ENCODE measurements at regions not wholly inside any gene's neighbourhood (a gene's known extent, or its start where the extent isn't known, plus 50 kb on each side); places are given as distances from the start of the nearest gene placed in this dataset.

GRCh38 chr4:157912212-157912611 is 260.6 kb downstream of the GASK1B start:
- ATAC-seq (replicated peaks) = no peak
- H3K36me3 Mint-ChIP-seq (ENCODE audit: low read depth) = no peaks in the 10 kb centered on the region
- no peak overlapping the region for H3K4me3 Mint-ChIP-seq
- no peaks in the 10 kb centered on the region for H3K4me1 Mint-ChIP-seq
- no peaks in the 10 kb centered on the region for H3K9me3 Mint-ChIP-seq
- no peaks in the 10 kb centered on the region for H3K27me3 Mint-ChIP-seq
- H3K27ac Mint-ChIP-seq = no peak overlapping the region

GRCh38 chr4:157911662-157912061 is 261.2 kb downstream of the GASK1B start:
- no peaks in the 10 kb centered on the region for H3K36me3 Mint-ChIP-seq (ENCODE audit: low read depth)
- no peak overlapping the region for H3K27ac Mint-ChIP-seq
- H3K9me3 Mint-ChIP-seq = no peaks in the 10 kb centered on the region
- H3K4me1 Mint-ChIP-seq = no peaks in the 10 kb centered on the region
- ATAC-seq (replicated peaks) = no peak
- no peak overlapping the region for H3K4me3 Mint-ChIP-seq
- H3K27me3 Mint-ChIP-seq = no peaks in the 10 kb centered on the region

- no peak overlapping the region for H3K4me3 Mint-ChIP-seq
- H3K9me3 Mint-ChIP-seq = no peaks in the 10 kb centered on the region
- no peaks in the 10 kb centered on the region for H3K27me3 Mint-ChIP-seq
- H3K4me1 Mint-ChIP-seq = no peaks in the 10 kb centered on the region
- no peak for ATAC-seq (replicated peaks)
- H3K36me3 Mint-ChIP-seq (ENCODE audit: low read depth) = no peaks in the 10 kb centered on the region
- no peak overlapping the region for H3K27ac Mint-ChIP-seq
Measured at GRCh38 chr4:157908691-157909090, 264.1 kb downstream of the GASK1B start.

GRCh38 chr4:157908031-157908430 is 264.8 kb downstream of the GASK1B start:
- no peaks in the 10 kb centered on the region for H3K4me1 Mint-ChIP-seq
- ATAC-seq (replicated peaks) = no peak
- H3K36me3 Mint-ChIP-seq (ENCODE audit: low read depth) = no peaks in the 10 kb centered on the region
- no peak overlapping the region for H3K27ac Mint-ChIP-seq
- H3K9me3 Mint-ChIP-seq = no peaks in the 10 kb centered on the region
- no peaks in the 10 kb centered on the region for H3K27me3 Mint-ChIP-seq
- no peak overlapping the region for H3K4me3 Mint-ChIP-seq

DNA sequence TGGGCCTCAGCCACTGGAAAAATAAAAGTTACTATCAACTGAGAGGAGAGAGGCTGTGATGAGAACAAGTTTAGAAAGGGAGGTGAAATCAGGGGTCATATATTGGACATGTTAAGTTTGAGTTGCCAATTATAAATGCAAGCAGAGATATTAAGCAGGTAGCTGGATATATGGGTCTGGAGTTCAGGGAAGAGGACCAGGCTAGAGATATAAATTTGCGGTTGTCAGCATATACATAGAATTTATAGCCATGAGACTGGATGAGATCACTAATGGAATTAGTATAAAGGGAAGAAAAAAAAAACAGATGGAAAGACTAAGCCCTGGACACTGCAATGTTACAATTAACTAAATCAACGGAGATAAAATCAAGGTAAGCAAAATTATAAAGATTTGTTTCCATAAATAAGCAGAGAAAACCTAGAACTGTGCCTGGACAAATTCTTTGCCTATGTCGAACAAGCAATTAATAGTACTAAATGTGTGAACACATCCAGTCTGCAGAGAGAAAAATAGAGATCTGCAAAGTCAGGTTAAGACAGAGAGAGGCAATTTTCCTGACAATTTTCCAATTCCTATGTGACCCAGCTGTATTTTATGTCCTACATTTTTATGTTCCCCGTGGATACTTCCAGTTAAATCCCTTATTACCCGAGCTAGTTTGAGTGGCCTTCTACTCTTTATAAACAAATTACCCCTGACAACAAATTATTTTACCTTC is 265.4 kb downstream of the GASK1B start:
- Mint-ChIP-seq H3K27me3 (no peaks in the 10 kb centered on the region), H3K4me3 (no peak overlapping the region), H3K9me3 (no peaks in the 10 kb centered on the region), H3K27ac (no peak overlapping the region), H3K36me3 (ENCODE audit: low read depth) (no peaks in the 10 kb centered on the region), H3K4me1 (no peaks in the 10 kb centered on the region)
- ATAC-seq (replicated peaks) = no peak

GRCh38 chr4:157898836-157899605 is 273.8 kb downstream of the GASK1B start:
- no peak overlapping the region for H3K4me3 Mint-ChIP-seq

GRCh38 chr4:157897855-157898370 is 274.9 kb downstream of the GASK1B start:
- no peak for ATAC-seq (replicated peaks)
- Mint-ChIP-seq H3K36me3 (ENCODE audit: low read depth) (no peaks in the 10 kb centered on the region), H3K9me3 (no peaks in the 10 kb centered on the region), H3K4me1 (no peaks in the 10 kb centered on the region), H3K27ac (no peak overlapping the region), H3K27me3 (no peaks in the 10 kb centered on the region), H3K4me3 (no peak overlapping the region)

More at GRCh38 chr4:157898836-157899605, 273.8 kb downstream of the GASK1B start:
- Mint-ChIP-seq H3K9me3 (no peaks in the 10 kb centered on the region), H3K27me3 (no peaks in the 10 kb centered on the region), H3K4me1 (no peaks in the 10 kb centered on the region), H3K27ac (no peak overlapping the region), H3K36me3 (ENCODE audit: low read depth) (no peaks in the 10 kb centered on the region)
- ATAC-seq (replicated peaks) = no peak

DNA sequence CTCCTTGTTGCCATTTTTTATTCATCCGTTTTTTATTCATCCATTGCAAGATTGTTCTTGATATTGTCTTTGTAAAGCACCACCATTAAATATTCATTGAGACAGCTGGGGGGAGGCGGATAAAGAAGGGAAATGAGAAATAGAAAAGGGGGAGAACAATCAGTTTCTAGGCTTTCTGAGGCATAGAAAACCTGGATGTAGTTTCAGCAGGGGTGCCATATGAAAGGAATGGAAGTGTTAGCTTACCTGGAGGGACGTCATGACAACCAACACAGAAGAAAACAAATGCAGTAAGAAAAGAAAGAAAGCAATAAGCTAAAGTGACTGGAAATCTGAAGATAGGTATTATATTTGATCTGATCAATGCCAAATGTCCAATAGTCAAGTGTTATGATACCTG is 276.1 kb downstream of the GASK1B start:
- no peaks in the 10 kb centered on the region for H3K4me1 Mint-ChIP-seq
- H3K9me3 Mint-ChIP-seq = no peaks in the 10 kb centered on the region
- H3K27me3 Mint-ChIP-seq = no peaks in the 10 kb centered on the region
- no peaks in the 10 kb centered on the region for H3K36me3 Mint-ChIP-seq (ENCODE audit: low read depth)
- no peak overlapping the region for H3K27ac Mint-ChIP-seq
- H3K4me3 Mint-ChIP-seq = no peak overlapping the region
- no peak for ATAC-seq (replicated peaks)

- no peaks in the 10 kb centered on the region for H3K4me1 Mint-ChIP-seq
- H3K27me3 Mint-ChIP-seq = no peaks in the 10 kb centered on the region
- no peak for ATAC-seq (replicated peaks)
Measured at GRCh38 chr4:157895205-157895604, 277.6 kb downstream of the GASK1B start.

DNA sequence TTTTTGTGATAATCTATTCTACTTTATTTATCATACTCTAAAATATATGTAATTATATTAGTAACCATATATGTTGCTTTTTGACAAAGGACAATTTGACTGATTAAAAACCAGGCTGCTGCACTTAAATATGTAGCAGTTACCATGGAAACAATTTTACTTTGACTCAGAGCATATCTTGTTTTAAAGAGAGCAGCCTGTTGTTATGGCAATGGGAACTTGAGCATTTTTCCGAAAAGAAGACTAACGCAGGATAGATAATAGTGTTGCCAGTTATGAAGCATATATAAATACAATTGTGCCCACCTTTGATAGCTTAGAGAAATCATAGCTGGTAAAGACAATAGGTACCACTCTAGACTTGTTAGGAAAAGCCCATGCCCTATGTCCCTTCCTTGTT is 283.0 kb downstream of the GASK1B start:
- H3K9me3 Mint-ChIP-seq = no peaks in the 10 kb centered on the region
- H3K27ac Mint-ChIP-seq = no peak overlapping the region
- ATAC-seq (replicated peaks) = no peak
- no peaks in the 10 kb centered on the region for H3K27me3 Mint-ChIP-seq
- no peaks in the 10 kb centered on the region for H3K4me1 Mint-ChIP-seq
- H3K36me3 Mint-ChIP-seq (ENCODE audit: low read depth) = no peaks in the 10 kb centered on the region
- no peak overlapping the region for H3K4me3 Mint-ChIP-seq

More at GRCh38 chr4:157895205-157895604, 277.6 kb downstream of the GASK1B start:
- Mint-ChIP-seq H3K36me3 (ENCODE audit: low read depth) (no peaks in the 10 kb centered on the region), H3K27ac (no peak overlapping the region), H3K4me3 (no peak overlapping the region), H3K9me3 (no peaks in the 10 kb centered on the region)

DNA sequence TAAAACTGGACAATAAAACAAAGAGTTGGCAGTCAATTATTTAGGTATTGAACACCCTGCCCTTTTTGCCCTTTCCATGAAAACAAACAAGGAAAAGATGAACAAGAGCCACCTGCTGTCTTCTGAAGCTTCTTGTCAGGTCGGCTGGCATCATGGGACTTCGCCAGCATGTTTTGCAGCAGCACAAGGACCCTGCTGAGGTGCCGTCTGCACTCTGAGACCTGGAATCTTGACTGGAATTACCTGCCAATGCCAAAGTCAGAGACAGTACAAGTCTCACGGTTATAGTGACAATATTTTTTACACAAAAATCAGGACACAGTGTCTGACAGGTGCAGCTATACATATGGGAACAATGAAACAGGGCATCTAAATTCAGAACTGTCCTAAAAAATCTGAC is 284.5 kb downstream of the GASK1B start:
- Mint-ChIP-seq H3K36me3 (ENCODE audit: low read depth) (no peaks in the 10 kb centered on the region), H3K9me3 (no peaks in the 10 kb centered on the region), H3K4me3 (no peak overlapping the region), H3K27me3 (no peaks in the 10 kb centered on the region), H3K27ac (no peak overlapping the region), H3K4me1 (no peaks in the 10 kb centered on the region)
- no peak for ATAC-seq (replicated peaks)

DNA sequence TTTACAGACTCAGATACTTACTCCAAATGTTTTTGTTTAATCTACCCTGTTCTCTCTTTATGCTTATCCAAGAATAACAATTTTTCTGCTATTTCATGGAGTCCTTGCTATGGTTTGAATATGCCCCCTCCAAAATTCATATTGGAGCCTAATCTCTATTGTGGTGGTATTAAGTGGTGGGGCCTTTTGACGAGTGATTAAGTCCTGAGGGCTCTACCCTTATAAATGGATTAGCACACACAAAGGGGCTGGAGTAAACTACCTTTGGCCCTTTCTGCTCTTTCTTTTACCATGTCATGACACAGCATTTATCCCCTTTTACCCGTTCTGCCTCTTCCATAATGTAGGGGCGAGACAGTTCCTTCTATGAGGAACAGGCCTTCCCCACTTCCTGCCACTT is 285.5 kb downstream of the GASK1B start:
- H3K9me3 Mint-ChIP-seq = no peaks in the 10 kb centered on the region
- ATAC-seq (replicated peaks) = no peak
- H3K27me3 Mint-ChIP-seq = no peaks in the 10 kb centered on the region
- no peaks in the 10 kb centered on the region for H3K4me1 Mint-ChIP-seq
- no peak overlapping the region for H3K27ac Mint-ChIP-seq
- no peaks in the 10 kb centered on the region for H3K36me3 Mint-ChIP-seq (ENCODE audit: low read depth)
- H3K4me3 Mint-ChIP-seq = no peak overlapping the region

- no peak for ATAC-seq (replicated peaks)
- H3K36me3 Mint-ChIP-seq (ENCODE audit: low read depth) = no peaks in the 10 kb centered on the region
- H3K4me1 Mint-ChIP-seq = no peaks in the 10 kb centered on the region
- no peak overlapping the region for H3K27ac Mint-ChIP-seq
- no peaks in the 10 kb centered on the region for H3K9me3 Mint-ChIP-seq
- no peak overlapping the region for H3K4me3 Mint-ChIP-seq
- no peaks in the 10 kb centered on the region for H3K27me3 Mint-ChIP-seq
Measured at GRCh38 chr4:157886645-157887044, 286.2 kb downstream of the GASK1B start.

- H3K9me3 Mint-ChIP-seq = no peaks in the 10 kb centered on the region
- H3K4me1 Mint-ChIP-seq = no peaks in the 10 kb centered on the region
- no peaks in the 10 kb centered on the region for H3K27me3 Mint-ChIP-seq
- no peak overlapping the region for H3K4me3 Mint-ChIP-seq
- no peak overlapping the region for H3K27ac Mint-ChIP-seq
- ATAC-seq (replicated peaks) = no peak
- no peaks in the 10 kb centered on the region for H3K36me3 Mint-ChIP-seq (ENCODE audit: low read depth)
Measured at GRCh38 chr4:157885811-157886210, 287.0 kb downstream of the GASK1B start.

DNA sequence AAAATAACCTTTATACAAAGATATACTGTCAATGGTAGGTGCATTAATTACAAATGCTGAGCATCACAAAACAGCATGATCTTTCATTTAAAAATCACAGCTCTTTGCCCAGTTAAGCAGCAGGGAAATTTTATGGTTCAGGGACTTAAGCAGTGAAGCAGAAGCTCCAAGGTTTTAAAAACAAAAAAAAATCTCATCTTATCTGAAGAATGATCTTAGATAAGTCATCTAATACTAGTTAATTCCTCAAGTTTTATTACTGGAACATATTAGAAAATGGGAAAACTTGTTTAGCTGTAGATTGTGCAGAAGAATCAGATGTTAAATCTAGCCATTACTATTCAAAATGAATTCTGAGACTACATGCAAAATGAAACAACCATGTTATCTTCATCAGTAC is 289.9 kb downstream of the GASK1B start:
- Mint-ChIP-seq H3K36me3 (ENCODE audit: low read depth) (no peaks in the 10 kb centered on the region), H3K4me1 (no peaks in the 10 kb centered on the region), H3K9me3 (peaks cover 4% of the 10 kb centered on the region), H3K4me3 (no peak overlapping the region), H3K27ac (no peak overlapping the region), H3K27me3 (no peaks in the 10 kb centered on the region)
- no peak for ATAC-seq (replicated peaks)
